Muscle layer of duodenum (tissue), 2 donors: ENCODE measurements at regions not wholly inside any gene's neighbourhood (a gene's known extent, or its start where the extent isn't known, plus 50 kb on each side); places are given as distances from the start of the nearest gene placed in this dataset.

Experiments used
- H3K27ac ChIP-seq: one replicate; pipeline ENCODE4 v1.7.0; 2013; ENCODE audit warnings: mild to moderate bottlenecking, low read length
- H3K27me3 ChIP-seq: one replicate; pipeline ENCODE4 v1.7.0; 2013; ENCODE audit warnings: low read depth, mild to moderate bottlenecking, control low read depth, low read length
- H3K36me3 ChIP-seq, 2 donors: one replicate each; pipeline ENCODE4 v1.7.0; 2013; ENCODE audit warnings: low read length in 2 of 2, control low read depth in 1 of 2, mild to moderate bottlenecking in 1 of 2; ENCODE audit not compliant: insufficient read depth in 2 of 2, control insufficient read depth in 1 of 2
- H3K4me1 ChIP-seq, 2 donors: one replicate each; pipeline ENCODE4 v1.7.0; 2013; ENCODE audit warnings: low read length in 2 of 2, mild to moderate bottlenecking in 2 of 2, control low read depth in 1 of 2, moderate library complexity in 1 of 2; ENCODE audit not compliant: insufficient read depth in 2 of 2, control insufficient read depth in 1 of 2
- H3K4me3 ChIP-seq, 2 donors: one replicate each; pipeline ENCODE4 v1.7.0; 2013; ENCODE audit warnings: low read length in 2 of 2, low read depth in 1 of 2, mild to moderate bottlenecking in 1 of 2
- H3K9me3 ChIP-seq, 2 donors: one replicate each; pipeline ENCODE4 v1.7.0; 2013; ENCODE audit warnings: low read length in 2 of 2, control low read depth in 1 of 2, mild to moderate bottlenecking in 1 of 2; ENCODE audit not compliant: control insufficient read depth in 1 of 2
- donor health status: healthy.

- Histone ChIP-seq H3K36me3 (no peaks in the 10 kb centered on the region), H3K9me3 (peaks cover 0 to 5% of the 10 kb centered on the region in 2 donors), H3K27ac (no peak overlapping the region), H3K4me3 (no peak overlapping the region), H3K27me3 (no peaks in the 10 kb centered on the region), H3K4me1 (no peaks in the 10 kb centered on the region)
These were observed 376.5 kb upstream of the IRX1 start for GRCh38 chr5:3218916-3219650.

DNA sequence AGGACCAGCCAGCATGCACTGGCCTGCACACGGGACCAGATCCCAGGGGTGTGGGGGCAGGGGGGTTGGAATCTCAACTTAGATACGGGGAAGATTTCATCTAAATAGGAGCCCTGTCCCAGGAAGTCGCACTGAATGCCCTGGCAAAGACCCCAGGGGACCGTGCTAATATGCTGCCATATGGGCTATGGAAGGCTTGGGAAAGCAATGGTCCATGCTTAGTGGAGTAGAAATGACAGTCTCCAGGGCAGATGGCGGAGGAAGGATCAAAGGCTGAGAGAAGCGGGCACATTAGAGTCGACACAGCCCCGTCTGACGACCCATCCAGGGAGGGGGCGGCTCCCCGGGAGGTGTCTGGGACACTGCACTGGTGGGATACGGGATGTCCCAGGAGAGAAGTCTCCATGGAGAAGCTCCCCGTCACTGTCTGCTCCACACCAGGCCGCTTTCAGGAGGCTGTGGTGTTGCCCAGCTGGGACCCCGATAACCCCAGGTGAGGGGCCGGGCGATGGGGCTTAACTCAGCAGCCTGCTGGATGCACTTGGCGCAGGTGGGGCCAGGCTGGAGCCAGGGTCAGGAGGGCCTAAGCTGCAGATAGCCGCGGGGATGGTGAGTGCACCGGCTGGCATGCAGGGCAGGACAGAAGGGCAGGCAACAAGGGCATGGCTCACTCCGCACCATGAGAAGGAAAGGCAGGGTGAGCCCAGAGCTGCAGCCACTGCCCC is 377.7 kb upstream of the IRX1 start:
- Histone ChIP-seq H3K27me3 (no peaks in the 10 kb centered on the region), H3K36me3 (no peaks in the 10 kb centered on the region), H3K9me3 (peaks cover 0 to 5% of the 10 kb centered on the region in 2 donors), H3K4me1 (no peaks in the 10 kb centered on the region), H3K27ac (no peak overlapping the region), H3K4me3 (no peak overlapping the region)

- peaks cover 0 to 5% of the 10 kb centered on the region in 2 donors for H3K9me3 ChIP-seq
- no peaks in the 10 kb centered on the region for H3K27me3 ChIP-seq
- H3K36me3 ChIP-seq, result no peaks in the 10 kb centered on the region
- H3K27ac ChIP-seq, result no peak overlapping the region
- no peak overlapping the region for H3K4me3 ChIP-seq
- no peaks in the 10 kb centered on the region for H3K4me1 ChIP-seq
These were observed 378.5 kb upstream of the IRX1 start for GRCh38 chr5:3217114-3217513.

DNA sequence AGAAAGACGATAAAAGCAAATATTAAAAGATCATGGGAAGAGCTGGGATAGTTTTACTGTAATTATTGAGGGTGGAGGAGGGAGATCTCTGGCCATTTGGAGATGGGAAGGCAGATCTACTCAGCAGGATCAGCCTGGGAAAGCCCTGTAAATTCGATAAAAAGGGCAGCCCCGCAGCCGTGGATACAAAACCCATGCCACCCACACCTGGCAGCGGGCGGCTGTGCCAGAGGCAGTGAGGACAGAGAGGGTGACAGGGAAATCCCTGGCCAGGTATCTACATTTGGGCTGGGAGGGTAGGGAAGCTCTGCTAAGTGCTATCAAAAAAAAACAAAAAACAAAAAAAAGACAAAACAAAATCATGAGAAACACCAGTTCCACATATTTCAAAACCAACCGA is 379.2 kb upstream of the IRX1 start:
- Histone ChIP-seq H3K27ac (no peak overlapping the region), H3K36me3 (no peaks in the 10 kb centered on the region), H3K4me3 (no peak overlapping the region), H3K4me1 (no peaks in the 10 kb centered on the region), H3K9me3 (peaks cover 0 to 5% of the 10 kb centered on the region in 2 donors), H3K27me3 (no peaks in the 10 kb centered on the region)

- no peaks in the 10 kb centered on the region for H3K36me3 ChIP-seq
- no peak overlapping the region for H3K27ac ChIP-seq
- H3K4me3 ChIP-seq, result no peak overlapping the region
- peaks cover 0 to 2% of the 10 kb centered on the region in 2 donors for H3K9me3 ChIP-seq
- H3K27me3 ChIP-seq, result no peaks in the 10 kb centered on the region
- H3K4me1 ChIP-seq, result no peaks in the 10 kb centered on the region
These were observed 380.7 kb upstream of the IRX1 start for GRCh38 chr5:3214838-3215374.

DNA sequence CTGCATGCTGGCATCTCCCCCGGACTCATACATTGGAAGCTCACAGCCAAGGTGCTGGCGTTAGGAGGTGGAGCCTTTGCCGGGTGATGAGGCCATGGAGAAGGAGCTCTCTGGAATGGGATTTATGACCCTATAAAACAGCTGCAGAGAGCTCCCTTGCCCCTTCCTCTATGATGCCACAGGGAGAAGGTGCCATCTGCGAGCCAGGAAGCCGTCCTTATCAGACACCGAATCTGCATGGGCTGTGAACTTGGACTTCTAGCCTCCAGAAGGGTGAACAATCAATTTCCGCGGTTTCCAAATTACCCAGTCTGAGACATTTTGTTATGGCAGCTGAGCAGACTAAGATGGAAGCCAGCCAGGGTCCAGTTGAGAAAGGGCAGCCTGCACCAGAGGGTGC is 381.2 kb upstream of the IRX1 start:
- H3K9me3 ChIP-seq, result peaks cover 0 to 2% of the 10 kb centered on the region in 2 donors
- H3K4me1 ChIP-seq, result no peaks in the 10 kb centered on the region
- H3K4me3 ChIP-seq, result no peak overlapping the region
- no peaks in the 10 kb centered on the region for H3K27me3 ChIP-seq
- no peak overlapping the region for H3K27ac ChIP-seq
- H3K36me3 ChIP-seq, result no peaks in the 10 kb centered on the region

DNA sequence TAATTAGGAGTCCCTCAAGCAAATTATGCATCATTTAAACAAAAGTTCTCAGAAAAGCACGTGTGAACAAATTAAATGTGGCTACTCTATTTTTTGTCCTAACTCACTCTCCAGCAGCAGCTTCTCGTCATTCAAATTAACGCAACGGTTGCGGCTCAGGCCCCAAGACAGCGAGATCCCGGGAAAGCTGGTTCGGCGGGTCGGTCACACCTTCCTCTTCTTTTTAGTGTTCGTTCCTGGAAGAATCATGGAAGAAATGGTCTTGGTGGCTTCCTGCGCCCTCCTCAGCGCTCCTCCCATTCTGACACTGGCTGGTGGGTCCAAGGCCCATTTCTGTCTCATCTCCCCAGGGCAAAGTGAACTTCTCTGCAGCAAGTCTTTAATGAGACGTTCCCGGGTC is 382.8 kb upstream of the IRX1 start:
- Histone ChIP-seq H3K4me1 (no peaks in the 10 kb centered on the region), H3K27ac (no peak overlapping the region), H3K27me3 (no peaks in the 10 kb centered on the region), H3K4me3 (no peak overlapping the region), H3K9me3 (no peaks in the 10 kb centered on the region), H3K36me3 (no peaks in the 10 kb centered on the region)

GRCh38 chr5:3210531-3210930 is 385.1 kb upstream of the IRX1 start:
- H3K36me3 ChIP-seq, result no peaks in the 10 kb centered on the region
- H3K27me3 ChIP-seq, result no peaks in the 10 kb centered on the region
- no peaks in the 10 kb centered on the region for H3K4me1 ChIP-seq
- no peak overlapping the region for H3K27ac ChIP-seq
- H3K9me3 ChIP-seq, result no peaks in the 10 kb centered on the region
- no peak overlapping the region for H3K4me3 ChIP-seq

- Histone ChIP-seq H3K4me3 (no peak overlapping the region), H3K4me1 (no peaks in the 10 kb centered on the region), H3K27me3 (no peaks in the 10 kb centered on the region), H3K36me3 (no peaks in the 10 kb centered on the region), H3K27ac (no peak overlapping the region), H3K9me3 (peaks cover 0 to 4% of the 10 kb centered on the region in 2 donors)
These were observed 385.7 kb upstream of the IRX1 start for GRCh38 chr5:3209918-3210317.

GRCh38 chr5:3202570-3202969 is 393.1 kb upstream of the IRX1 start:
- H3K9me3 ChIP-seq, result peaks cover 0 to 8% of the 10 kb centered on the region in 2 donors
- no peaks in the 10 kb centered on the region for H3K36me3 ChIP-seq
- no peak overlapping the region for H3K4me3 ChIP-seq
- peaks cover 0 to 3% of the 10 kb centered on the region in 2 donors for H3K4me1 ChIP-seq
- H3K27me3 ChIP-seq, result peaks cover 8% of the 10 kb centered on the region
- no peak overlapping the region for H3K27ac ChIP-seq

GRCh38 chr5:3201941-3202340 is 393.7 kb upstream of the IRX1 start:
- Histone ChIP-seq H3K4me3 (no peak overlapping the region), H3K9me3 (peaks cover 0 to 8% of the 10 kb centered on the region in 2 donors), H3K27me3 (peaks cover 9% of the 10 kb centered on the region), H3K27ac (no peak overlapping the region), H3K4me1 (peaks cover 0 to 5% of the 10 kb centered on the region in 2 donors), H3K36me3 (no peaks in the 10 kb centered on the region)
